NCI-H526 treated with DMSO at 0.1 percent for 48 hours (cell line): ENCODE measurements at regions not wholly inside any gene's neighbourhood (a gene's known extent, or its start where the extent isn't known, plus 50 kb on each side); places are given as distances from the start of the nearest gene placed in this dataset.
A peak's percentile ranks its signal among the peaks of the same experiment; 100 is the strongest.

Source experiments
- DNase-seq: peaks from one replicate; lab custom pipeline; 2025; lab: John Stamatoyannopoulos, UW

DNA sequence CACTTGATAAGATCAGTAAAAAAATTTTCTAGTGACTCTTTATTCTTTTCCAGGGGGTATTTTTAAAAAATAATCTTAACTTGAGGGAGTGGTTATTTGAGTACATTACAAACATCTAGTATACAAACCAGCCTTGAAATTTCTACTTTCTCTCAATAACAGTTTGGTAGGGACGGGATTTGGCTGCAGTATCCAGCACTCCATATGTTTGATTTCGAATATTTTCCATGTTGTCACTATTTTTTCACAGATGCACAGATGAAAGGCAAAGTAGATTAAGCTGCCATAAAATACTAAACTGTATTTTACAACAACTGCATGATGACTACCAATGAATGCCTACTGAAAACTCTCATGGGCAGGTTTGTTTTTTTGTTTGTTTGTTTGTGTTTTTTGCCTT, 225.0 kb downstream of the COX7B2 start:
- DNase-seq, result no peak

DNA sequence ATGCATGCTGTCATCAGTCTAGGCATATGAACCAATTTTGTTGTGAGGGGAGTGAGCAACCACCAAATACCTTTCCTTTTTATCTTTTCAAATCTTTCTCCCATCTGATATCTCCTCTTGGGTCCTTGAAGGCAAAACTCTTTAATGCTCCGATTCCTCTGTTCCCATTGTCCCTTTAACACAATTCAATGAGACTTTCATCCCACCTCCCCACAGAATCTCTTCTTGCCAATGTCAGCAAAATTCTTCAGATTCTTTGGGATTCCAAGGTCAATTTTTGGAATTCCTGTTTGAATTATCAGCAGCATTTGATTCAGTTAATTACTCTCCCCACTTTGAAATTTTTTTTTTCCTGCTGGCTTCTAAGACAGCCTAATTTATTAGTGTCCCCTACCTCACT, 232.7 kb downstream of the COX7B2 start:
- no peak for DNase-seq

DNA sequence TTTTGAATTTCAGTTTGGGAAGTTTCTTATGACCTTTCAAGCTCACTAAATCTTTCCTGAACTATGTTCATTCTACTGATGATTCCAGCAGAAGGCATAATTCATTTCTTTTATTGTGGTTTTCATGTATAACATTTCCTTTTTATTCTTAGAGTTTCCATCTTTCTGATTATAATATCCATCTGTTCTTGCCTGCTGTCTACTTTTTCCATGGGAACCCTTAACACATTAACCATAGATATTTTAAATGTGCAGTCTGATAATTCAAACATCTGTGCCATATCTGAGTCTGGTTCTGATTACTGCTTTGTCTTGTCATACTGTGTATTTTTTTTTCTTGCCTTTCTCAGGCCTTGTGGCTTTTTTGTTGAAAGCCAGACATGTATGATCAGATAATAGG, 234.7 kb downstream of the COX7B2 start:
- DNase-seq, result no peak

DNA sequence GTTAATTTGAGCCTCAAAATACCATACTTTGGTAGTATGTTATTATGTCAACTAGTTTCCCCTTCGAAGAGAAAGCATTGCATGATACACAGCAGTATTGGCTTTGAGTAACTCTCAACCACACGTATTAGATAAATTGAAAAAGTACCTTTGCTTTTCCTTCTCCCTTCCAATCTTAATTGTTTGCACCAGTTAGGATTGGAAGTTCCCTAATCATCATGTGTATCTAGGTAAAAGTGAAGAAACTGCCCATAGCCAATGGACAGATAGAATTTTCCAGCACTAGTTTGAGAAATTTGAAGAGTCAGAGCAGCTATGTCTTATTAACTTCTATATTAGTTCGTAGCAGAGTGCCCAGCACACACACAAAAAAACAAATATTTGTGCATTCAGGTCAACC, 241.3 kb downstream of the COX7B2 start:
- no peak for DNase-seq

DNA sequence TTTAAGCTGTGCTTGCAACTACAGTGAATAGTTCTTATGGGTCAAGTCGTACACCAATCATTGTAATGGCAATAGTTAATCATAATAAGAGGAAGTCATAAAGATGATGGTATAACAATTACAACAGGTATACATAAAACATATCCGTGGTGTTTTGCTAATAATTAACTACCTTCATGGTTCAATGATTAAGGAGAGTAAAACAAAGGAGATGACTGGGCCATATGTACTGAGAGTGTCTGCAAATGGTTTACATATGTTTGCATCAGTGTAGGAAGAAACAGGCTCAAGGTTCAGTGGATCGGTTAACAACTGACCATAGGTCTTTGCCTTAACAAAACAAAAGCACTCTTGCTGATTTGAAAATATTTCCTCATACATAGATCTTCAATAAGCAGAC, 253.0 kb downstream of the COX7B2 start:
- DNase-seq, result peak; percentile 31

DNA sequence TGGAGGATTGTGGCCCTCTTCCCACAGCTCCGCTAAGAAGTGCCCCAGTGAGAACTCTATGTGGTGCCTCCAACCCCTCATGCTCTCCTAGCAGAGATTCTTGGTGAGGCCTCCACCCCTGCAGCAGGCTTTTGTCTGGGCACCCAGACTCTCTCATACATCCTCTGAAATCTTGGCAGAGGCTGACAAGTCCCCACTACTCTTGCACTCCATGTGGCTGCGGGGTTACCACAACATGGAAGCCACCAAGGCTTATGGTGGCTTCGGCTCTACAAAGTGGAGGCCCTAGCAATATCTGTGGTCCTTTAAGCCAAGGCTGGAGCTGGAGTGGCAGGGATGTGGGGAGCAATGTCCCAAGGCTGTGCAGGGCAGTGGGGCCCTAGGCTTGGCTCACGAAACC, 255.2 kb downstream of the COX7B2 start:
- no peak for DNase-seq

DNA sequence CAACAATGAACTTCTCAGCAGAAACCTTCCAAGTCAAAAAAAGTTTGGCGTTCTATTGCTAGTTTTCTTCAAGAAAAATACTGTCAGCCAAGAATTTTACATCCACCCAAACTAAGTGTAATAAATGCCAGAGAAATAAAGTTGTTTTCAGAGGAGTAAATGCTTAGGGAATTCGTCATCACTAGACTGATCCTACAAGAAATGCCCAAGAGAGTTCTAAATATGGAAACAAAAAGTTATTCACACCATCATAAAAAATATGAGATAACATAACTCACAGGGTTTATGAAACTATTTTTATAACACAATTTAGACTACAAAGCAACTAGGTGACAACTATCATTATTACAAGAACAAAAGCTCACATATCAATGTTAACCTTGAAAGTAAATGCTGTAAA, 259.5 kb upstream of the GABRA2 start:
- no peak for DNase-seq

DNA sequence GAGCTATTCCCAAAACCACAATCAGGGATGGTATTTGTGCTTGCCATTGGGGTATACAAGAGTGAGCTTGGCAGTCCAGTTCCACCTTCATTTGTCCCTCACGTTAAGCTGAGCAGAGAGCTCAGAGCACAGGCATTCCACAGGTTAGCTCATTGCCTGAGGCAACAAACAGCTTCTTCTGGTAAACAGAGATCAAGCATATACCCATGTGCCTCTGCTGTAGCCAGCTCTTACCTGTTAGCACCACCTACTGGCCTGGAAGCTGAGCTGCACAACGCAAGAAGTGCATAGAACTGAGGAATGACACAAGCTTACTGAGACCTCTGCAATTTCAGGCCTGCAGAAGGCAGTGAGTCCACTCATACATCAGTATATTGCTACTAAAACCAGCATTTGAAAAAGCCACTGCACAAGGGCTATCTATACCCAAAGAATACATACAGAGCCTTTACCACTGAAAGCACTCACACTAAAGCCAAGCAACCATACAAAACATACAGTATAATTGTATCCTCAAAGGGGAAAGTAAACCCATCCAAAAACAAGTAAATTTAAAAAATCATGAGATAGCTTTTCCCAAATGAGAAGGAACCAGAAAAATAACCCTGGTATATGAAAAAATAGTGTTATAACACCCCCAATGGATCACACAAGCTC, 258.3 kb upstream of the GABRA2 start:
- peak; percentile 59 for DNase-seq

DNA sequence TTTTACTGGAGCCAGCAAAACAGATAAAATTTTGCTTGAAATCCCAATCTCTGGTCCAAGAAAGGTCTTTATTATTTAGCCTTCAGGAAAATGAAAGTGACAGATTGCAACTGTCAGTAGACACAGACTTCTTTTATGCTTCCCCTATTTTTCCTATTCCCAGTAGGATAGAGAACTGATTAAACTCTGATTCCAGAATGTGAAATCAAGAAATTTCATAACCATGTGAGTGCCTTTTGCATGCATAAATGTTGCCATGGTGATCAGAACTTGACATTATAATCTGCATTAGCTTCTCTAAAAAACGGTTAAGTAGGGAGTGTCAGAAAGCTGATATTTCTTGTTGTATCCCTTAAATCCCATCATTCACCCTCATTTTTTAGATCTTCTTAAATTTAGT, 255.2 kb upstream of the GABRA2 start:
- DNase-seq, result no peak
